Gastroesophageal sphincter (tissue), 3 donors: ENCODE measurements at regions not wholly inside any gene's neighbourhood (a gene's known extent, or its start where the extent isn't known, plus 50 kb on each side); places are given as distances from the start of the nearest gene placed in this dataset.

Experiments used
- POLR2A ChIP-seq, 2 donors: fragments of 450-650 bp; IDR thresholded peaks; one replicate each; pipeline ENCODE4 v1.6.1; 2017; ENCODE audit warnings: antibody characterized with exemption in 2 of 2, mild to moderate bottlenecking in 2 of 2, moderate library complexity in 1 of 2
- POLR2AphosphoS5 ChIP-seq: sonication (generic); formaldehyde crosslinking; IDR thresholded peaks from one replicate; pipeline ENCODE4 v1.6.1; 2017; ENCODE audit warnings: antibody characterized with exemption
- TF ChIP-seq, protein P1 (sequence below), 4 experiments: fragments of 200-600 bp in 2 of 4; fragments of 450-650 bp in 2 of 4; sonication (generic) in 1 of 4; IDR thresholded peaks; one replicate each; pipeline ENCODE4 v1.5.1; 2017 to 2019; ENCODE audit warnings: antibody characterized with exemption in 4 of 4, mild to moderate bottlenecking in 2 of 4, moderate library complexity in 2 of 4

DNA sequence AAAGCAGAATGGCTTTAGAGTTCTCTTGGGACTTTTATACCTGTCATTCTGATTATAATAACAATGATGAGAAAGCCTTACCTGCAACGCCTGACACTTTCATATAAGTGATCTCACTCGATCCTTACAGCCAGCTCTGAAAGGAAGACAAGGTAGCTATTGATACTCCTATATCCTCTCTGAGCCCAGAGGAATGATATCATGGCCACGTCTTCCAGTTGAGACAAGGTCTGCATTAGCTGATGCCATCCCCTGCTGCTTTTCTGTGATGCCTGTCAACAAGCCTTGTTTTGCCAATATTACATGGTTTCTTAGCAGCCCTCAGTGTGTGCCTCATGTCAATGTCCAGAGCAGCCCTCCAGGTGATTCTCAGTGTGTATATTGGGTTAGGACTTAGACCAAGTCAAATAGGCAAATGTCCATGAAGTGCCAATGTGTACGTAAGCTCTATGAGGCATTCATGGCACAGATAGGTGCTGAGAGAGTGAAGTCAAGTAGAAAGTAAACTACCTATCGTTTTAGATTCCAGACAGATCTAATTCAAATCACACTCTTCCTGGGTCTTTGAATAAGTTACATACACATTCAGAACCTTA, 405.9 kb downstream of the ADRA2A start:
- TF ChIP-seq, protein P1, sequence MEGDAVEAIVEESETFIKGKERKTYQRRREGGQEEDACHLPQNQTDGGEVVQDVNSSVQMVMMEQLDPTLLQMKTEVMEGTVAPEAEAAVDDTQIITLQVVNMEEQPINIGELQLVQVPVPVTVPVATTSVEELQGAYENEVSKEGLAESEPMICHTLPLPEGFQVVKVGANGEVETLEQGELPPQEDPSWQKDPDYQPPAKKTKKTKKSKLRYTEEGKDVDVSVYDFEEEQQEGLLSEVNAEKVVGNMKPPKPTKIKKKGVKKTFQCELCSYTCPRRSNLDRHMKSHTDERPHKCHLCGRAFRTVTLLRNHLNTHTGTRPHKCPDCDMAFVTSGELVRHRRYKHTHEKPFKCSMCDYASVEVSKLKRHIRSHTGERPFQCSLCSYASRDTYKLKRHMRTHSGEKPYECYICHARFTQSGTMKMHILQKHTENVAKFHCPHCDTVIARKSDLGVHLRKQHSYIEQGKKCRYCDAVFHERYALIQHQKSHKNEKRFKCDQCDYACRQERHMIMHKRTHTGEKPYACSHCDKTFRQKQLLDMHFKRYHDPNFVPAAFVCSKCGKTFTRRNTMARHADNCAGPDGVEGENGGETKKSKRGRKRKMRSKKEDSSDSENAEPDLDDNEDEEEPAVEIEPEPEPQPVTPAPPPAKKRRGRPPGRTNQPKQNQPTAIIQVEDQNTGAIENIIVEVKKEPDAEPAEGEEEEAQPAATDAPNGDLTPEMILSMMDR (IDR thresholded peaks at IDR 0.05), result no peak
- TF ChIP-seq POLR2AphosphoS5 (no peak), POLR2A (IDR thresholded peaks at IDR 0.05) (no peak)
